ENCODE measurements at regions not wholly inside any gene's neighbourhood (a gene's known extent, or its start where the extent isn't known, plus 50 kb on each side); places are given as distances from the start of the nearest gene placed in this dataset.

DNA sequence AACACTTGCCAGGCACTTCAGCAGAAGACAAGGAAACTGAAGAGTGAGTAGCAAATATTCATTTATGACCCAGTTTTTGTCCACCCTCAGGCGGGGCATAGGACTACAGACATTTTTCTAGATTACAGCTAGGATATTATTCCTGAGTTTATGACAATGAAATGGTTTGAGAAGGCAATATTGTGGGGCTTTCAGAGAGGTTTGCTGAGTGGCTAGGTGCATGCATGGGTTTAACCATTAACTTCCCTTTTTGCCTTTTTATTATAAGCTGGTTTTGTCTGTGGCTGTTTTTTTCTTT, 104.0 kb upstream of the BCAT1 start:
- TF ChIP-seq, protein P1, sequence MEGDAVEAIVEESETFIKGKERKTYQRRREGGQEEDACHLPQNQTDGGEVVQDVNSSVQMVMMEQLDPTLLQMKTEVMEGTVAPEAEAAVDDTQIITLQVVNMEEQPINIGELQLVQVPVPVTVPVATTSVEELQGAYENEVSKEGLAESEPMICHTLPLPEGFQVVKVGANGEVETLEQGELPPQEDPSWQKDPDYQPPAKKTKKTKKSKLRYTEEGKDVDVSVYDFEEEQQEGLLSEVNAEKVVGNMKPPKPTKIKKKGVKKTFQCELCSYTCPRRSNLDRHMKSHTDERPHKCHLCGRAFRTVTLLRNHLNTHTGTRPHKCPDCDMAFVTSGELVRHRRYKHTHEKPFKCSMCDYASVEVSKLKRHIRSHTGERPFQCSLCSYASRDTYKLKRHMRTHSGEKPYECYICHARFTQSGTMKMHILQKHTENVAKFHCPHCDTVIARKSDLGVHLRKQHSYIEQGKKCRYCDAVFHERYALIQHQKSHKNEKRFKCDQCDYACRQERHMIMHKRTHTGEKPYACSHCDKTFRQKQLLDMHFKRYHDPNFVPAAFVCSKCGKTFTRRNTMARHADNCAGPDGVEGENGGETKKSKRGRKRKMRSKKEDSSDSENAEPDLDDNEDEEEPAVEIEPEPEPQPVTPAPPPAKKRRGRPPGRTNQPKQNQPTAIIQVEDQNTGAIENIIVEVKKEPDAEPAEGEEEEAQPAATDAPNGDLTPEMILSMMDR (IDR thresholded peaks at IDR 0.05): no peak
- TF ChIP-seq SOX15 (CRISPR knock-in tag; IDR thresholded peaks at IDR 0.05) (no peak), SMAD4 (CRISPR knock-in tag; IDR thresholded peaks at IDR 0.05) (no peak), ZNF423 (CRISPR knock-in tag; IDR thresholded peaks at IDR 0.05) (no peak), KAT7 (CRISPR knock-in tag; IDR thresholded peaks at IDR 0.05; ENCODE audit: borderline replicate concordance) (no peak), NFE2L1 (CRISPR knock-in tag; IDR thresholded peaks at IDR 0.05) (no peak), IRF2 (CRISPR knock-in tag; IDR thresholded peaks at IDR 0.05; ENCODE audit: borderline replicate concordance, low read depth) (no peak)
- TF ChIP-seq, protein P2, sequence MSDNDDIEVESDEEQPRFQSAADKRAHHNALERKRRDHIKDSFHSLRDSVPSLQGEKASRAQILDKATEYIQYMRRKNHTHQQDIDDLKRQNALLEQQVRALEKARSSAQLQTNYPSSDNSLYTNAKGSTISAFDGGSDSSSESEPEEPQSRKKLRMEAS (CRISPR knock-in tag; IDR thresholded peaks at IDR 0.05): no peak
- TF ChIP-seq, protein P3, sequence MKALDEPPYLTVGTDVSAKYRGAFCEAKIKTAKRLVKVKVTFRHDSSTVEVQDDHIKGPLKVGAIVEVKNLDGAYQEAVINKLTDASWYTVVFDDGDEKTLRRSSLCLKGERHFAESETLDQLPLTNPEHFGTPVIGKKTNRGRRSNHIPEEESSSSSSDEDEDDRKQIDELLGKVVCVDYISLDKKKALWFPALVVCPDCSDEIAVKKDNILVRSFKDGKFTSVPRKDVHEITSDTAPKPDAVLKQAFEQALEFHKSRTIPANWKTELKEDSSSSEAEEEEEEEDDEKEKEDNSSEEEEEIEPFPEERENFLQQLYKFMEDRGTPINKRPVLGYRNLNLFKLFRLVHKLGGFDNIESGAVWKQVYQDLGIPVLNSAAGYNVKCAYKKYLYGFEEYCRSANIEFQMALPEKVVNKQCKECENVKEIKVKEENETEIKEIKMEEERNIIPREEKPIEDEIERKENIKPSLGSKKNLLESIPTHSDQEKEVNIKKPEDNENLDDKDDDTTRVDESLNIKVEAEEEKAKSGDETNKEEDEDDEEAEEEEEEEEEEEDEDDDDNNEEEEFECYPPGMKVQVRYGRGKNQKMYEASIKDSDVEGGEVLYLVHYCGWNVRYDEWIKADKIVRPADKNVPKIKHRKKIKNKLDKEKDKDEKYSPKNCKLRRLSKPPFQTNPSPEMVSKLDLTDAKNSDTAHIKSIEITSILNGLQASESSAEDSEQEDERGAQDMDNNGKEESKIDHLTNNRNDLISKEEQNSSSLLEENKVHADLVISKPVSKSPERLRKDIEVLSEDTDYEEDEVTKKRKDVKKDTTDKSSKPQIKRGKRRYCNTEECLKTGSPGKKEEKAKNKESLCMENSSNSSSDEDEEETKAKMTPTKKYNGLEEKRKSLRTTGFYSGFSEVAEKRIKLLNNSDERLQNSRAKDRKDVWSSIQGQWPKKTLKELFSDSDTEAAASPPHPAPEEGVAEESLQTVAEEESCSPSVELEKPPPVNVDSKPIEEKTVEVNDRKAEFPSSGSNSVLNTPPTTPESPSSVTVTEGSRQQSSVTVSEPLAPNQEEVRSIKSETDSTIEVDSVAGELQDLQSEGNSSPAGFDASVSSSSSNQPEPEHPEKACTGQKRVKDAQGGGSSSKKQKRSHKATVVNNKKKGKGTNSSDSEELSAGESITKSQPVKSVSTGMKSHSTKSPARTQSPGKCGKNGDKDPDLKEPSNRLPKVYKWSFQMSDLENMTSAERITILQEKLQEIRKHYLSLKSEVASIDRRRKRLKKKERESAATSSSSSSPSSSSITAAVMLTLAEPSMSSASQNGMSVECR (CRISPR knock-in tag; IDR thresholded peaks at IDR 0.05; ENCODE audit: borderline replicate concordance): no peak
- TF ChIP-seq, protein P4, sequence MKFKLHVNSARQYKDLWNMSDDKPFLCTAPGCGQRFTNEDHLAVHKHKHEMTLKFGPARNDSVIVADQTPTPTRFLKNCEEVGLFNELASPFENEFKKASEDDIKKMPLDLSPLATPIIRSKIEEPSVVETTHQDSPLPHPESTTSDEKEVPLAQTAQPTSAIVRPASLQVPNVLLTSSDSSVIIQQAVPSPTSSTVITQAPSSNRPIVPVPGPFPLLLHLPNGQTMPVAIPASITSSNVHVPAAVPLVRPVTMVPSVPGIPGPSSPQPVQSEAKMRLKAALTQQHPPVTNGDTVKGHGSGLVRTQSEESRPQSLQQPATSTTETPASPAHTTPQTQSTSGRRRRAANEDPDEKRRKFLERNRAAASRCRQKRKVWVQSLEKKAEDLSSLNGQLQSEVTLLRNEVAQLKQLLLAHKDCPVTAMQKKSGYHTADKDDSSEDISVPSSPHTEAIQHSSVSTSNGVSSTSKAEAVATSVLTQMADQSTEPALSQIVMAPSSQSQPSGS (CRISPR knock-in tag; IDR thresholded peaks at IDR 0.05; ENCODE audit: borderline replicate concordance, low read depth): no peak
